NCI-H226 (cell line): ENCODE measurements at regions not wholly inside any gene's neighbourhood (a gene's known extent, or its start where the extent isn't known, plus 50 kb on each side); places are given as distances from the start of the nearest gene placed in this dataset.

Experiments
- DNase-seq: peaks from one replicate; pipeline ENCODE4 v3.0.0-alpha.2; 2015

DNA sequence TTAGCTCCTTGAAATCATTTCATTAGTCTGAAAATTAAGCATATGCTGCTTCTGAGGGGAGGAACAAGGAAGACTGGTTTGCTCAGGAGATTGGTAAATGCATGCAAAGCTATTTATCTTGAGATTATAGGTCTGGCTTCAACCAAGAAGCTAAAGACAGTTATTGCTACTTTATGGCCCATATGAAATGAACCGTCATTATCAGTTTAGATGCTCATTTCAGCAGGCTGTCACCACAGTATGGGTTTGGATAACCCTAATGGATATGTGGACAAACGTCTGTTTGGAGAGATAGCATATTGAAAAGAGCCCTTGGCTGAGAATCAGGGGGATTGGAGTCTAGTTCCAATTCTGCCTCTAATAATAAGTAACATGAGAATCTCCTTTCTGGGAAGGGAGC is 922.6 kb downstream of the TUSC7 start:
- DNase-seq = no peak

GRCh38 chr3:117633207-117633606 is 923.6 kb downstream of the TUSC7 start:
- DNase-seq = no peak

DNA sequence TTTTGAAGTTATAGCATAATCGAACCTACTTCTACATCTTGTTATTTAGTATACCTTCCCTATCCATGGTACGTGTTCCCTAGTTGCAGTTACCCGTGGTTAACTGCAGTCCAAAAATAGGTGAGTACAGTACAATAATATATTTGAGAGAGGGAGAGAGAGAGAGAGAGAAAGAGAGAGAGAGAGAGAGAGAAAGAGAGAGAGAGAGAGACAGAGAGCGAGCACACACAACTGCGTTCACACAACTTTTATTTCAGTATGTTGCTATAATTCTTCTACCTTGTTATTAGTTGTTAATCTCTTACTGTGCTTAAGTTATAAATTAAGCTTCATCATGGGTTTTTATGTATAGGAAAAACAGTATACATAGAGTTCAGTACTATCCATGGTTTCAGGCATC is 928.1 kb downstream of the TUSC7 start:
- no peak for DNase-seq

DNA sequence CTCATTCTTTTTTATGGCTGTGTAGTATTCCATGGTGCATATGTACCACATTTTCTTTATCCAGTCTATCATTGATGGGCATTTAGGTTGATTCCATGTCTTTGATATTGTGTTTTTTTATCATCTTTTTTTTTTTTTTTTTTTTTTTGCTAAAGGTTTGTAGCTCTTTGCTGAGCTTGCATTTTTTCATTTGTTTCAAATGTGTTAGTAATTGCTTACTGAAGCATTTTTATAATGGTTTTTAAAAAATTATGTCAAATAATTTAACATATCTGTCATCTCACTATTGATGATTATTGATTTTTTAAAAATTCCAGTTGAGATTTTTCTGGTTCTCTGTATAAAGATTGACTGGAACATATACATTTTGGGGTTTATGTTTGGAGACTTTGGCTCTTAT is 934.6 kb downstream of the TUSC7 start:
- DNase-seq = no peak

- DNase-seq = no peak
Measured at GRCh38 chr3:117645561-117646242, 936.1 kb downstream of the TUSC7 start.

- no peak for DNase-seq
Measured at GRCh38 chr3:117647435-117647834, 937.9 kb downstream of the TUSC7 start.

DNA sequence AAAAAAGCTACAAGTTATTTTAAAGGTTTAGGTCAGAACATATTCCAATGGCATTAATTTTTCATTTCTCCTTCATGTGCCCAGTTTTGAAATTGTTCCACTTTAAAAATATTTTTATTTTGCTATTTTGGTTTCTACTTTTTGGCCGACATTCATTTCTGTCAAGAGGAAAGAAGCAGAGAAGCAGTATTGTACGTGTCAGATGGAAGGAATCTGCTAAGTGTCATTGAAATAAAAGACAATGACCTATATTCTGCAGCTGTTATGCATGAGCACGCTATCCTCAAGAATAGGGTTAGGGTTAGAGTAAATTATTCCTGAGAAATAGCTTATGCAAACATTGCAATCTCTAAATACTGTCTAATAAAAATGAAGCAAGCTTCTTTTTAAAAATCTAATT is 941.7 kb downstream of the TUSC7 start:
- DNase-seq = no peak

DNA sequence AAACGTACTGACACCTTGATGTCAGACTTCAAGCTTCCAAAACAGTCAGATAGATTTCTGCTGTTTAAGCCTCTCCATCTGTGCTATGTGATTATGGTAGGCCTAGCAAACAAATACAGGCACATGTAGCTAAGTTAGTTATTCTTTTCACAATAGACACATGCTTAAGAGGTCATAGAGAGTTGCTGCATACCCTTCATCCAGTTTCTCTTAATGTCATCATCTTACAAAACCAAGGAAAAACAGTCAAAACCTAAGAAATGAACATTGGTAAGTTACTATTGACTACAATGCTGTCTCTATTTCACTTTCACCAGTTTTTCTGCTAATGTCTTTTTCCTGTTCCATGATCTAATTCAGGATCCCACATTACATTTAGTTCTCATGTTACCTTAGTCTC is 946.8 kb downstream of the TUSC7 start:
- no peak for DNase-seq

GRCh38 chr3:117657278-117657677 is 947.7 kb downstream of the TUSC7 start:
- DNase-seq = no peak

DNA sequence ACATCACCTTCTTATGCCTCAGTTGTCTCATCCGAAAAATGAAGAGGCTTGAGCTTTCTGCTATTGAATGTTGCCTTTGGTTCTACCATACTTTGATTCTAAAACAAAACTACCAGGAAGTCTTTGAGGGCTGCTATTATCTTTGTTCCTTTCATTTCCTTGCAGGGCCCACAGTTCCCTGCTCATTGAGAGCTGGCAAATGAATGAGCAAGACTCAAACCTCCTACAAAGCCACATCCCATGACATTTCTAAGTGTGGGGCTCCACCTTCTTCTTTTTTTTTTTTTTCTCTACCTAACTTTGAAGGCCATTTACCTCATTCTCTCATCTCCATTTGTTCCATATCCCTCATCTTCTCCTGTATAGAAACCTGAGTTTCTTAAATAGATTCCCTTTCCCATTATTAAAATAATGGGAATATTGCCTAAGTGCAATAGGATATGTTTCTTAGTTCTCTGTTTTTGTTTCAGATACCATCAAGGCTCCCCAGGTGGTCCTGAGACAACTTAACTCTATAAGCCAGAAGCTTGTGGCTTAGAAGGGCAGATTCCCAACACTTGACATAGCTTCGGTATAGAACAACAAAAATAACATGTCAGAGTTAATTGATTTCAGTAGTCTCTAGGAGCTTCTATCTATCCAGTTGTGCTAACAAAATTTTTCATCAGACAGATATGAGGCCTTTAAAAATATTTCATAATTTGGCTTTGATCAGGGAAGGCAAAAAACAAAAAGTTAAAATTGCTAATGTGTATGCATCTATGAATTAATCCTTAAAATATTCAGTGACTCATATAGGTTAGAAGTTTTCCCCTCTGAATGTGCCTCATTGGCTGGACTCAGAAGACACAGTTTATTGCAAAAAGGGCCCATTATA is 951.6 kb downstream of the TUSC7 start:
- DNase-seq = no peak

- no peak for DNase-seq
Measured at GRCh38 chr3:117661818-117662095, 952.2 kb downstream of the TUSC7 start.

GRCh38 chr3:117665296-117665695 is 955.7 kb downstream of the TUSC7 start:
- DNase-seq = no peak

DNA sequence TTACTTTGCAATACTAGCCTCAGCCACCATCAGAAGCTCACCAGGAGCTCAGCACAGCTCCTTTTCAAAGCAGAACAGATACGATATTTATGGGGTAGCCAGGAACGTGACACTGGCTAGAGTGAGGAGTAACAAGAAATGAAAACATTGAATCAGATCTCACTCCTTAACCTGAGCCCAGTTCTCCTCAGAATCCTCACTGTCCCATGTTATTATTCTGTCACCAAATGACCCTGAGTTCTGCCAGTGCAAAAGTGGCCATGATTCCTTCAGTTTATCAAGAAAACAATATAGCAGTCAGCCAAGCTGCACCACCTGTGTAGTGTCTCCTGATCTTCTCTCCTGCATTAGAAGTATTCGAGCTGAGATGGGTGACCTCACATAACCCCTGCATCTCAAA is 956.7 kb downstream of the TUSC7 start:
- DNase-seq = no peak

- no peak for DNase-seq
Measured at GRCh38 chr3:117666812-117667211, 957.2 kb downstream of the TUSC7 start.

DNA sequence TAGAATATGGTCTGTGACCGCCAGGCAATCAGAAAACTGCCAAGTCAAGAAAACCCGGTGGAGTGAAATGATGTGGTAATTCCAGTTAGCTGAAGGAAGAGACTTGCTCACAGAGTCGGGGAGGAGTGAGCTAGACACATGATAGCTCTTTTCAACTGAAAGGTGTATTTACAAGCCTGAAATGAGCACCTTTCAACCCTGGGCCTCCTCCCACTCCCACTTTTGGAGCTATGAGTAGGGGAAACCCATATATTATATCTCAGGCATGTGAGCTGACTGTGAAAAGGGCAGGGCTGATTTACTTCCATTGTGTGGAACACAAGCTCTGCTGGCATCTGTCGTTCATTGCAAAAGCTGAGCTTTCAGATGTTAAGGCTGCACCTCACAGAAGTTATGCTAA is 960.2 kb downstream of the TUSC7 start:
- DNase-seq = no peak

- DNase-seq = no peak
Measured at GRCh38 chr3:117671722-117672318, 962.2 kb downstream of the TUSC7 start.

- DNase-seq = no peak
Measured at GRCh38 chr3:117674321-117674720, 964.7 kb downstream of the TUSC7 start.

DNA sequence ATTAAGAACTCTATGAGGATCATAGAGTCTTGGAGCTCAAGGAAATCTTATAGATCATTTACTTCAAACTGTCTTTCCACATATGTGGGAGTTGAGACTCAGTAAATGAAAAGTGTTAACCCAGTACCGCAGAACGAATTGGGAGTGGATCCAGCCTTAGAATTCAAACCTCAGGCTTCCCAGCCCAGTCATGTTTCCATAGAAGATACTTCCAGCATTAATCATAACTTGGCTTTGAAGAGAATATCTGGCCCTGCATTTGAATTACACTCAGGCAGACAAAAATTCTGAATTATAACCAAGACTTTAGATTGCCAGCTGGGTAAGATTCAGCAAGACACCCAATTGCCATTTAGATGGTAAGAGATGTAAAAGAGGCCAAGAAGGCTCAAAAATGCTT is 972.0 kb downstream of the TUSC7 start:
- DNase-seq = no peak

DNA sequence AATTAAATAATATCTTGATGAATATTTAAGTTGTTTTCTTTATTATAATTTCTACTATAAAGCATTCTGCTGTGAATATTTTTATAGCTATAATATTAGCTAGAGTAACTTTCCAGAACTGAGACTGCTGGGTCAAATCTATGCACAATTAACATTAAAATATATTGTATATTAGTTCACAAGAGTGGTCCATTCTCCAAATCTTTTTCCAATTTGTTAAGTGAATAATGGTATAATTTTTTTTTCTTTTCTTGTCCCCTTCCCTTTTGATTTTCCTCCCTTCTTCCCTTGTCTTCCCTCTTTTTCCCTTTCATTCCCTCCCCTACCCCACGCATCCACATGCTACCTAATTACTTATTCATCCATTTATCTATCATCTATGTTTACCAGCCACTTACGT is 977.5 kb downstream of the TUSC7 start:
- DNase-seq = no peak

GRCh38 chr3:117688583-117688982 is 979.0 kb downstream of the TUSC7 start:
- no peak for DNase-seq

DNA sequence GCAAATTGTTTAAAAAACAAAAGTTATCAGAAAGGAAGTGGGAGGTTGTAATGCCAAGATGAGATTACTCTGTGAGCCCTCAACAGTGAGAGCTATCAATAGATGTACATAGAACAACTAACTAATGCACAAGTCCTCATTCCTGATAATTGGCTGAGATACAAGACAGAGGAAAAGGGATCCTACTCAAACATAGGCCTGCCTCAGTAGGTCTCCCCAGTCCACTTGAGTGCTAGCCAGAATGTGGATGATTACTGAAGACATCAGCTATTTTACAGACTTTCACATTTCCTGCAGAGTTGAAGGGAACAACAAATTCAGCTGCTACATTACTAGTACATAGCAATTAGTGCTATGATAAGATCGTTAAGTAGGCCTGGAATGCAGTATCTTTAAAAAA is 981.9 kb downstream of the TUSC7 start:
- DNase-seq = no peak

GRCh38 chr3:117692416-117692995 is 982.9 kb downstream of the TUSC7 start:
- no peak for DNase-seq

GRCh38 chr3:117695321-117695720 is 985.7 kb downstream of the TUSC7 start:
- DNase-seq = no peak
